ENCODE measurements at regions not wholly inside any gene's neighbourhood (a gene's known extent, or its start where the extent isn't known, plus 50 kb on each side); places are given as distances from the start of the nearest gene placed in this dataset.

GRCh38 chr12:25372969-25373817, 122.5 kb upstream of the KRAS start:
- no peaks in the 10 kb centered on the region for H3K9me3 ChIP-seq (ENCODE audit: control insufficient read depth in 4 of 4, low read length in 3 of 4)
- H3K36me3 ChIP-seq (ENCODE audit: control insufficient read depth in 4 of 4, insufficient read depth in 3 of 4, low read depth in 1 of 4, low read length in 3 of 4) = no peaks in the 10 kb centered on the region
- no peak for DNase-seq (ENCODE audit: low spot score)
- TF ChIP-seq SP1 (IDR thresholded peaks at IDR 0.05) = no peak
- TF ChIP-seq JUND (IDR thresholded peaks at IDR 0.05) = no peak
- TF ChIP-seq EGR1 (IDR thresholded peaks at IDR 0.05; ENCODE audit: low read depth in 2 of 2) = no peak
- TF ChIP-seq YY1 (IDR thresholded peaks at IDR 0.05) = no peak
- no peak for TF ChIP-seq REST (IDR thresholded peaks at IDR 0.05)
- TF ChIP-seq, protein P1, sequence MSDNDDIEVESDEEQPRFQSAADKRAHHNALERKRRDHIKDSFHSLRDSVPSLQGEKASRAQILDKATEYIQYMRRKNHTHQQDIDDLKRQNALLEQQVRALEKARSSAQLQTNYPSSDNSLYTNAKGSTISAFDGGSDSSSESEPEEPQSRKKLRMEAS (IDR thresholded peaks at IDR 0.05) = no peak
- TF ChIP-seq FOXA2 (IDR thresholded peaks at IDR 0.05) = no peak
- no peak for TF ChIP-seq HNF4G (IDR thresholded peaks at IDR 0.05)
- no peak for TF ChIP-seq HNF4A (conservative IDR thresholded peaks at IDR 0.05)
- TF ChIP-seq, protein P2, sequence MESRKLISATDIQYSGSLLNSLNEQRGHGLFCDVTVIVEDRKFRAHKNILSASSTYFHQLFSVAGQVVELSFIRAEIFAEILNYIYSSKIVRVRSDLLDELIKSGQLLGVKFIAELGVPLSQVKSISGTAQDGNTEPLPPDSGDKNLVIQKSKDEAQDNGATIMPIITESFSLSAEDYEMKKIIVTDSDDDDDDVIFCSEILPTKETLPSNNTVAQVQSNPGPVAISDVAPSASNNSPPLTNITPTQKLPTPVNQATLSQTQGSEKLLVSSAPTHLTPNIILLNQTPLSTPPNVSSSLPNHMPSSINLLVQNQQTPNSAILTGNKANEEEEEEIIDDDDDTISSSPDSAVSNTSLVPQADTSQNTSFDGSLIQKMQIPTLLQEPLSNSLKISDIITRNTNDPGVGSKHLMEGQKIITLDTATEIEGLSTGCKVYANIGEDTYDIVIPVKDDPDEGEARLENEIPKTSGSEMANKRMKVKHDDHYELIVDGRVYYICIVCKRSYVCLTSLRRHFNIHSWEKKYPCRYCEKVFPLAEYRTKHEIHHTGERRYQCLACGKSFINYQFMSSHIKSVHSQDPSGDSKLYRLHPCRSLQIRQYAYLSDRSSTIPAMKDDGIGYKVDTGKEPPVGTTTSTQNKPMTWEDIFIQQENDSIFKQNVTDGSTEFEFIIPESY (IDR thresholded peaks at IDR 0.05) = no peak
- TF ChIP-seq RAD21 (IDR thresholded peaks at IDR 0.05) = no peak
- TF ChIP-seq, protein P3, sequence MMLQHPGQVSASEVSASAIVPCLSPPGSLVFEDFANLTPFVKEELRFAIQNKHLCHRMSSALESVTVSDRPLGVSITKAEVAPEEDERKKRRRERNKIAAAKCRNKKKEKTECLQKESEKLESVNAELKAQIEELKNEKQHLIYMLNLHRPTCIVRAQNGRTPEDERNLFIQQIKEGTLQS (IDR thresholded peaks at IDR 0.05) = no peak
- TF ChIP-seq NR2F2 (IDR thresholded peaks at IDR 0.05) = no peak
- no peak for TF ChIP-seq GABPA (IDR thresholded peaks at IDR 0.05 in 1 of 2, conservative IDR thresholded peaks at IDR 0.05 in 1 of 2)
- H3K9ac ChIP-seq (ENCODE audit: low read depth in 1 of 2, low read length in 2 of 2) = no peak overlapping the region
- WGBS = 75% methylated on average over 4 of the region's 4 CpGs
- H3K4me1 ChIP-seq (ENCODE audit: control insufficient read depth in 4 of 4, insufficient read depth in 4 of 4, low read length in 3 of 4) = no peaks in the 10 kb centered on the region
- no peaks in the 10 kb centered on the region for H3K27me3 ChIP-seq (ENCODE audit: control insufficient read depth in 4 of 4, insufficient read depth in 4 of 4, low read length in 3 of 4)
- H3K27ac ChIP-seq (ENCODE audit: low read depth in 1 of 2, low read length in 2 of 2) = no peak overlapping the region
- no peak overlapping the region for H3K4me3 ChIP-seq (ENCODE audit: low read depth in 1 of 3, low read length in 3 of 3)

DNA sequence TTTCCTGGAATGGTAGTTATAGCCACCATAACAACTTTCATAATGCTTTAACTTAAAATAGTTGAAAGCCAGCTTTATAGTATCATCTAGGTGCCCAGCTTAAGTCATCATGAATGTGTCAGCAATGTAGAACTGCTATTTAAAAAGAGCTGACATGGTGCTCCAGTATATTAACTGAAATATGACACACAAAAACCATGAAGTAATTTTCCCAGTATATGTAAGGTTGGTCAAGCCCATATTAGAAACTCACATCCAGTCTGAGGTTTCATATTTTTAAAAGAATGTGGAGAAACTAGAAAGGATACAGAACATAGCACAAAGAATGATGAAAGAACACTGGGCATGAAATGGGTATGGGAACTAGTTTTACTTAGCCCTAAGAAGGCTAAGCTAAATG, 121.3 kb upstream of the KRAS start:
- H3K27ac ChIP-seq (ENCODE audit: low read depth in 1 of 2, low read length in 2 of 2) = no peak overlapping the region
- TF ChIP-seq RAD21 (IDR thresholded peaks at IDR 0.05) (no peak), YY1 (IDR thresholded peaks at IDR 0.05) (no peak), RXRA (IDR thresholded peaks at IDR 0.05) (no peak), HNF4A (conservative IDR thresholded peaks at IDR 0.05) (no peak), FOXA1 (IDR thresholded peaks at IDR 0.05) (no peak), GABPA (IDR thresholded peaks at IDR 0.05 in 1 of 2, conservative IDR thresholded peaks at IDR 0.05 in 1 of 2) (no peak), JUND (IDR thresholded peaks at IDR 0.05) (no peak), SP1 (IDR thresholded peaks at IDR 0.05) (no peak), REST (IDR thresholded peaks at IDR 0.05) (no peak), EGR1 (IDR thresholded peaks at IDR 0.05; ENCODE audit: low read depth in 2 of 2) (no peak), TAF1 (conservative IDR thresholded peaks at IDR 0.05) (no peak), NR2F2 (IDR thresholded peaks at IDR 0.05) (no peak), HNF4G (IDR thresholded peaks at IDR 0.05) (no peak)
- TF ChIP-seq, protein P2 (IDR thresholded peaks at IDR 0.05) = no peak
- TF ChIP-seq, protein P1 (IDR thresholded peaks at IDR 0.05) = no peak
- TF ChIP-seq, protein P3 (IDR thresholded peaks at IDR 0.05) = no peak

More for the DNA sequence above, 121.3 kb upstream of the KRAS start:
- Histone ChIP-seq H3K27me3 (ENCODE audit: control insufficient read depth in 4 of 4, insufficient read depth in 4 of 4, low read length in 3 of 4) (no peaks in the 10 kb centered on the region), H3K4me3 (ENCODE audit: low read depth in 1 of 3, low read length in 3 of 3) (no peak overlapping the region), H3K9me3 (ENCODE audit: control insufficient read depth in 4 of 4, low read length in 3 of 4) (no peaks in the 10 kb centered on the region), H3K4me1 (ENCODE audit: control insufficient read depth in 4 of 4, insufficient read depth in 4 of 4, low read length in 3 of 4) (no peaks in the 10 kb centered on the region), H3K36me3 (ENCODE audit: control insufficient read depth in 4 of 4, insufficient read depth in 3 of 4, low read depth in 1 of 4, low read length in 3 of 4) (no peaks in the 10 kb centered on the region), H3K9ac (ENCODE audit: low read depth in 1 of 2, low read length in 2 of 2) (no peak overlapping the region)
- no peak for DNase-seq (ENCODE audit: low spot score)

Measured in liver (tissue), 7 donors.